HL-60 (cell line): ENCODE measurements at regions not wholly inside any gene's neighbourhood (a gene's known extent, or its start where the extent isn't known, plus 50 kb on each side); places are given as distances from the start of the nearest gene placed in this dataset.

Experiments
- GABPA ChIP-seq: IDR thresholded peaks from 2 replicates; pipeline ENCODE4 v1.6.1; 2012; ENCODE audit warnings: low read depth
- POLR2AphosphoS5 ChIP-seq: IDR thresholded peaks from 2 replicates; pipeline ENCODE4 v1.6.1; 2012; ENCODE audit warnings: low read depth
- SPI1 ChIP-seq: IDR thresholded peaks from 2 replicates; pipeline ENCODE4 v1.6.1; 2012; ENCODE audit warnings: low read depth, mild to moderate bottlenecking, borderline replicate concordance
- TF ChIP-seq, protein P1 (sequence below): IDR thresholded peaks from one replicate; pipeline ENCODE4 v1.5.1; 2011; ENCODE audit warnings: low read length, control low read depth, inconsistent platforms; ENCODE audit not compliant: insufficient read depth
- TF ChIP-seq, protein P2 (sequence below): IDR thresholded peaks from 2 replicates; pipeline ENCODE4 v1.6.1; 2012; ENCODE audit warnings: low read depth; ENCODE audit not compliant: insufficient replicate concordance

DNA sequence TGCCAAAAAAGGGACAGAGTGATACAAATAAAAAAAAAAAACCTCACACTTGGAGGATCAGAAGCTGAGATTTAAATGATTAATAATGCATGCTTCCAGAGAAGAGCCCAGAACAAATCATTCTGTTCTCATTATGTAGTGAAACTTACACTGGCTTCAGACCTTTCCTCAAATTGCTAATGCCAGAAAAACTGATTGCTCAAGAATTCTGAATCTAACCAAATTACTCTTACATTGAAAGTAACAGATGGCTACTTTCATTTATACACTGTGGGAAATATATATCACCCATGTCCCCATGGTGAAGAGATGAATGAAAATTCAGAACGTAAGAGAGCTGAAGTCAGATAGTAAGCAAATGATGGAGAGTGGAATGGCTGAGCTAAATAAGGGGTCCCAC lies 85.9 kb upstream of the NSMCE3 start:
- TF ChIP-seq, protein P1, sequence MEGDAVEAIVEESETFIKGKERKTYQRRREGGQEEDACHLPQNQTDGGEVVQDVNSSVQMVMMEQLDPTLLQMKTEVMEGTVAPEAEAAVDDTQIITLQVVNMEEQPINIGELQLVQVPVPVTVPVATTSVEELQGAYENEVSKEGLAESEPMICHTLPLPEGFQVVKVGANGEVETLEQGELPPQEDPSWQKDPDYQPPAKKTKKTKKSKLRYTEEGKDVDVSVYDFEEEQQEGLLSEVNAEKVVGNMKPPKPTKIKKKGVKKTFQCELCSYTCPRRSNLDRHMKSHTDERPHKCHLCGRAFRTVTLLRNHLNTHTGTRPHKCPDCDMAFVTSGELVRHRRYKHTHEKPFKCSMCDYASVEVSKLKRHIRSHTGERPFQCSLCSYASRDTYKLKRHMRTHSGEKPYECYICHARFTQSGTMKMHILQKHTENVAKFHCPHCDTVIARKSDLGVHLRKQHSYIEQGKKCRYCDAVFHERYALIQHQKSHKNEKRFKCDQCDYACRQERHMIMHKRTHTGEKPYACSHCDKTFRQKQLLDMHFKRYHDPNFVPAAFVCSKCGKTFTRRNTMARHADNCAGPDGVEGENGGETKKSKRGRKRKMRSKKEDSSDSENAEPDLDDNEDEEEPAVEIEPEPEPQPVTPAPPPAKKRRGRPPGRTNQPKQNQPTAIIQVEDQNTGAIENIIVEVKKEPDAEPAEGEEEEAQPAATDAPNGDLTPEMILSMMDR = no peak
- TF ChIP-seq, protein P2, sequence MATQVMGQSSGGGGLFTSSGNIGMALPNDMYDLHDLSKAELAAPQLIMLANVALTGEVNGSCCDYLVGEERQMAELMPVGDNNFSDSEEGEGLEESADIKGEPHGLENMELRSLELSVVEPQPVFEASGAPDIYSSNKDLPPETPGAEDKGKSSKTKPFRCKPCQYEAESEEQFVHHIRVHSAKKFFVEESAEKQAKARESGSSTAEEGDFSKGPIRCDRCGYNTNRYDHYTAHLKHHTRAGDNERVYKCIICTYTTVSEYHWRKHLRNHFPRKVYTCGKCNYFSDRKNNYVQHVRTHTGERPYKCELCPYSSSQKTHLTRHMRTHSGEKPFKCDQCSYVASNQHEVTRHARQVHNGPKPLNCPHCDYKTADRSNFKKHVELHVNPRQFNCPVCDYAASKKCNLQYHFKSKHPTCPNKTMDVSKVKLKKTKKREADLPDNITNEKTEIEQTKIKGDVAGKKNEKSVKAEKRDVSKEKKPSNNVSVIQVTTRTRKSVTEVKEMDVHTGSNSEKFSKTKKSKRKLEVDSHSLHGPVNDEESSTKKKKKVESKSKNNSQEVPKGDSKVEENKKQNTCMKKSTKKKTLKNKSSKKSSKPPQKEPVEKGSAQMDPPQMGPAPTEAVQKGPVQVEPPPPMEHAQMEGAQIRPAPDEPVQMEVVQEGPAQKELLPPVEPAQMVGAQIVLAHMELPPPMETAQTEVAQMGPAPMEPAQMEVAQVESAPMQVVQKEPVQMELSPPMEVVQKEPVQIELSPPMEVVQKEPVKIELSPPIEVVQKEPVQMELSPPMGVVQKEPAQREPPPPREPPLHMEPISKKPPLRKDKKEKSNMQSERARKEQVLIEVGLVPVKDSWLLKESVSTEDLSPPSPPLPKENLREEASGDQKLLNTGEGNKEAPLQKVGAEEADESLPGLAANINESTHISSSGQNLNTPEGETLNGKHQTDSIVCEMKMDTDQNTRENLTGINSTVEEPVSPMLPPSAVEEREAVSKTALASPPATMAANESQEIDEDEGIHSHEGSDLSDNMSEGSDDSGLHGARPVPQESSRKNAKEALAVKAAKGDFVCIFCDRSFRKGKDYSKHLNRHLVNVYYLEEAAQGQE = no peak
- TF ChIP-seq POLR2AphosphoS5 (no peak), GABPA (no peak), SPI1 (no peak)
